Left lobe of liver (tissue), 2 donors: ENCODE measurements at regions not wholly inside any gene's neighbourhood (a gene's known extent, or its start where the extent isn't known, plus 50 kb on each side); places are given as distances from the start of the nearest gene placed in this dataset.

Experiments
- ATAC-seq: fragments of 200-7000 bp; cut with Tn5 transposase; one replicate; pipeline ENCODE4 v1.9.1; 2020; ENCODE audit warnings: mild to moderate bottlenecking, moderate library complexity
- DNase-seq: peaks from one replicate; pipeline ENCODE4 v3.0.0-alpha.2; 2020; ENCODE audit warnings: low spot score
- donor health status: DM: no; HTN: no; CAD: no; lungs with moderate emphysema.
- donor health status: DM: no; HTN: yes; CAD: no.

GRCh38 chr14:42334931-42335330 is 728.3 kb downstream of the LRFN5 start:
- ATAC-seq (no peak), DNase-seq (no peak)

GRCh38 chr14:42323426-42323825 is 716.8 kb downstream of the LRFN5 start:
- no peak for DNase-seq
- ATAC-seq, result no peak

GRCh38 chr14:42322531-42323284 is 716.0 kb downstream of the LRFN5 start:
- peak; percentile 13 for ATAC-seq
- DNase-seq, result no peak

- ATAC-seq (no peak), DNase-seq (no peak)
These were observed 713.3 kb downstream of the LRFN5 start for GRCh38 chr14:42319996-42320395.

- ATAC-seq, result no peak
- no peak for DNase-seq
These were observed 710.0 kb downstream of the LRFN5 start for GRCh38 chr14:42316693-42317092.

- no peak for ATAC-seq
- DNase-seq, result no peak
These were observed 705.2 kb downstream of the LRFN5 start for GRCh38 chr14:42311876-42312275.

GRCh38 chr14:42307239-42307825 is 700.7 kb downstream of the LRFN5 start:
- no peak for ATAC-seq
- DNase-seq, result no peak

GRCh38 chr14:42299692-42300091 is 693.0 kb downstream of the LRFN5 start:
- DNase-seq, result no peak
- ATAC-seq, result no peak

GRCh38 chr14:42293180-42293579 is 686.5 kb downstream of the LRFN5 start:
- DNase-seq (no peak), ATAC-seq (no peak)

GRCh38 chr14:42277840-42278239 is 671.2 kb downstream of the LRFN5 start:
- no peak for DNase-seq

GRCh38 chr14:42269234-42269633 is 662.6 kb downstream of the LRFN5 start:
- no peak for ATAC-seq
- no peak for DNase-seq

More at GRCh38 chr14:42277840-42278239, 671.2 kb downstream of the LRFN5 start:
- ATAC-seq, result no peak

GRCh38 chr14:42248131-42248530 is 641.5 kb downstream of the LRFN5 start:
- DNase-seq, result no peak
- no peak for ATAC-seq

GRCh38 chr14:42241101-42241500 is 634.4 kb downstream of the LRFN5 start:
- DNase-seq, result no peak
- ATAC-seq, result no peak

GRCh38 chr14:42229976-42230375 is 623.3 kb downstream of the LRFN5 start:
- no peak for DNase-seq
- ATAC-seq, result no peak

- DNase-seq (no peak), ATAC-seq (no peak)
These were observed 622.6 kb downstream of the LRFN5 start for GRCh38 chr14:42229294-42229693.

GRCh38 chr14:42228611-42229010 is 621.9 kb downstream of the LRFN5 start:
- DNase-seq (no peak), ATAC-seq (no peak)

GRCh38 chr14:42224053-42224888 is 617.6 kb downstream of the LRFN5 start:
- ATAC-seq (peak; percentile 76), DNase-seq (peak; percentile 49)

- no peak for DNase-seq
- no peak for ATAC-seq
These were observed 616.3 kb downstream of the LRFN5 start for GRCh38 chr14:42222924-42223471.

- no peak for DNase-seq
- ATAC-seq, result no peak
These were observed 608.4 kb downstream of the LRFN5 start for GRCh38 chr14:42214981-42215491.

- DNase-seq (no peak), ATAC-seq (no peak)
These were observed 594.3 kb downstream of the LRFN5 start for GRCh38 chr14:42200957-42201356.

GRCh38 chr14:42198010-42198409 is 591.3 kb downstream of the LRFN5 start:
- no peak for ATAC-seq
- no peak for DNase-seq
